ENCODE measurements at regions not wholly inside any gene's neighbourhood (a gene's known extent, or its start where the extent isn't known, plus 50 kb on each side); places are given as distances from the start of the nearest gene placed in this dataset.

- Histone ChIP-seq H3F3A (ENCODE audit: low read depth) (no peaks in the 10 kb centered on the region), H3K27me3 (no peaks in the 10 kb centered on the region), H3K4me3 (no peak overlapping the region), H3K27ac (no peak overlapping the region), H3K9ac (no peak overlapping the region), H3K36me3 (no peaks in the 10 kb centered on the region), H4K20me1 (ENCODE audit: low read depth) (no peaks in the 10 kb centered on the region), H3K4me1 (peaks cover 34% of the 10 kb centered on the region), H3K79me2 (ENCODE audit: low read depth) (no peaks in the 10 kb centered on the region), H3K9me3 (ENCODE audit: low read depth) (no peaks in the 10 kb centered on the region), H2AFZ (replicated peaks) (no peak overlapping the region), H3K4me2 (no peak overlapping the region)
- Mint-ChIP-seq H3K27ac (no peak overlapping the region), H3K36me3 (no peaks in the 10 kb centered on the region), H3K9me3 (peaks cover 6% of the 10 kb centered on the region), H3K4me3 (no peak overlapping the region), H3K4me1 (no peaks in the 10 kb centered on the region), H3K27me3 (ENCODE audit: insufficient read depth, low read depth) (no peaks in the 10 kb centered on the region)
- DNase-seq (ENCODE audit: low spot score), result no peak
- TF ChIP-seq EZH2 (IDR thresholded peaks at IDR 0.05), result no peak
- TF ChIP-seq, protein P1, sequence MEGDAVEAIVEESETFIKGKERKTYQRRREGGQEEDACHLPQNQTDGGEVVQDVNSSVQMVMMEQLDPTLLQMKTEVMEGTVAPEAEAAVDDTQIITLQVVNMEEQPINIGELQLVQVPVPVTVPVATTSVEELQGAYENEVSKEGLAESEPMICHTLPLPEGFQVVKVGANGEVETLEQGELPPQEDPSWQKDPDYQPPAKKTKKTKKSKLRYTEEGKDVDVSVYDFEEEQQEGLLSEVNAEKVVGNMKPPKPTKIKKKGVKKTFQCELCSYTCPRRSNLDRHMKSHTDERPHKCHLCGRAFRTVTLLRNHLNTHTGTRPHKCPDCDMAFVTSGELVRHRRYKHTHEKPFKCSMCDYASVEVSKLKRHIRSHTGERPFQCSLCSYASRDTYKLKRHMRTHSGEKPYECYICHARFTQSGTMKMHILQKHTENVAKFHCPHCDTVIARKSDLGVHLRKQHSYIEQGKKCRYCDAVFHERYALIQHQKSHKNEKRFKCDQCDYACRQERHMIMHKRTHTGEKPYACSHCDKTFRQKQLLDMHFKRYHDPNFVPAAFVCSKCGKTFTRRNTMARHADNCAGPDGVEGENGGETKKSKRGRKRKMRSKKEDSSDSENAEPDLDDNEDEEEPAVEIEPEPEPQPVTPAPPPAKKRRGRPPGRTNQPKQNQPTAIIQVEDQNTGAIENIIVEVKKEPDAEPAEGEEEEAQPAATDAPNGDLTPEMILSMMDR (IDR thresholded peaks at IDR 0.05), result no peak
- TF ChIP-seq EZH2phosphoT487 (IDR thresholded peaks at IDR 0.05), result no peak
Observed at GRCh38 chr18:30727849-30728248, 314.7 kb downstream of the DSC3 start.

GRCh38 chr18:30713299-30713698, 329.2 kb downstream of the DSC3 start:
- Histone ChIP-seq H3K36me3 (no peaks in the 10 kb centered on the region), H3K4me2 (no peak overlapping the region), H2AFZ (replicated peaks) (no peak overlapping the region), H3K4me3 (no peak overlapping the region), H3K27me3 (no peaks in the 10 kb centered on the region), H3K27ac (no peak overlapping the region), H3K4me1 (no peaks in the 10 kb centered on the region), H4K20me1 (ENCODE audit: low read depth) (no peaks in the 10 kb centered on the region), H3F3A (ENCODE audit: low read depth) (no peaks in the 10 kb centered on the region), H3K9me3 (ENCODE audit: low read depth) (no peaks in the 10 kb centered on the region), H3K79me2 (ENCODE audit: low read depth) (no peaks in the 10 kb centered on the region), H3K9ac (no peak overlapping the region)
- Mint-ChIP-seq H3K36me3 (no peaks in the 10 kb centered on the region), H3K27ac (no peak overlapping the region), H3K4me1 (no peaks in the 10 kb centered on the region), H3K27me3 (ENCODE audit: insufficient read depth, low read depth) (no peaks in the 10 kb centered on the region), H3K4me3 (no peak overlapping the region), H3K9me3 (no peaks in the 10 kb centered on the region)
- DNase-seq (ENCODE audit: low spot score), result no peak
- TF ChIP-seq EZH2phosphoT487 (IDR thresholded peaks at IDR 0.05) (no peak), EZH2 (IDR thresholded peaks at IDR 0.05) (no peak)
- TF ChIP-seq, protein P1 (IDR thresholded peaks at IDR 0.05), result no peak

DNA sequence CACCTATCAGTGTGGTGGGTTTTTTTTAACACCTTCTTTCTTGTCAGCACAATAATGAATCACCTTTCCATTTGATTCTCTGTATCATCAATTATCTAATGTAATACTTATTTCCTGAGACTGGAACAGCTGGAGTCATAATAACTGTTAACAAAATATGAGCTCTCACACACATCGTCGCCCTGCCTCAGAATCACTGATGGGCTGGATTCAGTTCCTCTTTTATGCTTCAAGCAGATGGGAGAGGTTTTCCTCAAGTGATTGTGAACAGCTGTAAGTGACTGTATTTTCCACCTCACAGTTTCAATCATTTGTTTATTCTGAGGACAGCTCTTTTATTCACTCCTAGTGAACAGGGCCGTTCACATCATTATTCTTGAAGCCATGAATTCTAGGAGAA, 330.2 kb downstream of the DSC3 start:
- Histone ChIP-seq H3K4me3 (no peak overlapping the region), H3K27ac (no peak overlapping the region)
- no peaks in the 10 kb centered on the region for H3K36me3 Mint-ChIP-seq

More for the DNA sequence above, 330.2 kb downstream of the DSC3 start:
- Mint-ChIP-seq H3K27ac (no peak overlapping the region), H3K4me1 (no peaks in the 10 kb centered on the region), H3K27me3 (ENCODE audit: insufficient read depth, low read depth) (no peaks in the 10 kb centered on the region), H3K4me3 (no peak overlapping the region), H3K9me3 (no peaks in the 10 kb centered on the region)
- Histone ChIP-seq H3K36me3 (no peaks in the 10 kb centered on the region), H3K4me1 (no peaks in the 10 kb centered on the region), H3F3A (ENCODE audit: low read depth) (no peaks in the 10 kb centered on the region), H3K9me3 (ENCODE audit: low read depth) (no peaks in the 10 kb centered on the region), H3K4me2 (no peak overlapping the region), H3K9ac (no peak overlapping the region), H3K27me3 (no peaks in the 10 kb centered on the region), H4K20me1 (ENCODE audit: low read depth) (no peaks in the 10 kb centered on the region), H2AFZ (replicated peaks) (no peak overlapping the region), H3K79me2 (ENCODE audit: low read depth) (no peaks in the 10 kb centered on the region)
- TF ChIP-seq EZH2 (IDR thresholded peaks at IDR 0.05) (no peak), EZH2phosphoT487 (IDR thresholded peaks at IDR 0.05) (no peak)
- TF ChIP-seq, protein P1 (IDR thresholded peaks at IDR 0.05), result no peak
- no peak for DNase-seq (ENCODE audit: low spot score)
